ENCODE measurements at regions not wholly inside any gene's neighbourhood (a gene's known extent, or its start where the extent isn't known, plus 50 kb on each side); places are given as distances from the start of the nearest gene placed in this dataset.

GRCh38 chr10:104505521-104506042 lies 135.5 kb upstream of the SORCS3 start:
- DNase-seq (ENCODE audit: low read depth, low spot score) = no peak

DNA sequence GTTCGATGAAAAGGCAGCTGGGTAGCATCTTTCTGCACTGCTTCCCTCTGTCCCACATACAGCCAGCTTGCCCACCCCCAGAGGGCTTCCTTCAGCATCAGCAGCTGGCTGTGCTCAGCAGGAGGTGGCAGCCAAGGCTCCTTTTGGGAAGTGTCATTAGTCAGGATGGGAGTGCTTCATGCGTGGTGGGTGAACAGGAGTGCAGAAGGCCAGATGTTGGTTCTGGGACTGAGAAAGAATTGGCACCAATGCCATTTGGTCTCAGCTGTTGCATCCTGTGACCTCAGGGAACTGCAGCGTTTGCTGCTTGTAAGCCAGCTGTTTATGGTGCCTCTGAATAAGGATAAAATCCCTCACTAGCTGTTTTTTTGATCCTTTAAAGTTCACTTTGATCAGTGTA lies 131.1 kb upstream of the SORCS3 start:
- DNase-seq (ENCODE audit: low read depth, low spot score) = no peak

DNA sequence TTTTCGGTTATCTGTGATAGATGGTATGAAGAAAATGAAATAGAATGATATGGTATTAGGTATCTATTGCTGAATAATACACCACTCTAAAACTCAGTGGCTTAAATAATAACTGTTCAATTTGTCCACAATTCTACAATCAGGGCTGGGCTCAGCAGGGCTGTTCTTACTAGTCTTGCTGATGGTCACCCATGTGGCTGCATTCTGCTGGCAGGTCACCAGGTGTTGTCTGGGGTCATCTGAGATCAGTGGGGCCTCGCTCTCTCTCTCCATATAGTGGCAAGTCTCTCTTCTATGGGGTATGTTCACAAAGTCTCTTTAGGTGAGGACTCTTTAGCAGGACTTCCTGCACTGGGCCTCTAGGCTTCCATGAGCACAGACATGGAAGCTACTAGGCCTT lies 130.4 kb upstream of the SORCS3 start:
- DNase-seq (ENCODE audit: low read depth, low spot score) = no peak

GRCh38 chr10:104512800-104513199 lies 128.3 kb upstream of the SORCS3 start:
- no peak for DNase-seq (ENCODE audit: low read depth, low spot score)

- no peak for DNase-seq (ENCODE audit: low read depth, low spot score)
Measured at GRCh38 chr10:104515678-104516199, 125.4 kb upstream of the SORCS3 start.

DNA sequence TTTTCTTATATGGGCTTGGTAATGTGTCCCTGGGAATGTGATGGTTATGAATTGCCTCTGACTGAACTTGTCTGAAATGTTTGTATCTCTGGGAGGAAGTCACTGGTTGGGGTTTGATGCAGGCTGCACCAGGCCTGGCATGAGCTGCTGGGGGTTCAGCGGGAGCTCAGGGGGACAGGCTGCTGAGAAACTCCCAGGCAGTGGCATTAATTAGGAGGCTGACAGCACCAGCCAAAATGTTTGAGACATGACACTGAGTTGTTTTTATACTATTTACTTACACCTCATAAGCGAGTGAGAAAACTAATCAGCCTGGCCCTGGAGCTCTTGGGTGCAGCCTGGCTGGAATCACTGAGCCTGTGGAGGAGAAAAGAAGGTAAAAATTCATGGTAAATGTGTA lies 124.1 kb upstream of the SORCS3 start:
- no peak for DNase-seq (ENCODE audit: low read depth, low spot score)

DNA sequence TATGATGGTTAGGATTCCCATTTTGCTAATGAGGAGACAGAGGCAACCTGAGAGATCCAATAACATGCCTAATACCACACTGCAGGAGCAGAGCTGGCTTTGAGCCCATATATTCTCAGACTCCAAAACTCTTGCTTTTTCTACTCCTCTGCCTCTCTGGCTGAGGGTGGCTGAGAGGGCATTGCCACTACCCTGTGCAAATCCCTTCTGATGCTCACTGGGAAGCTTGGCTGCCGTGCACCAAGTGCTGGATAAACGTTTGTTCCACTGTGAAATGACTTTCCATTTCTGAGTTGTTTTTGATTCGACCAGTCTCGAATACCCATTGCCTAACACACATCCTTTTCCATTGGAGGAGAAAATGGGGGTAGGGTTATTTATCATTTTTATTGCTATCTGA lies 123.1 kb upstream of the SORCS3 start:
- DNase-seq (ENCODE audit: low read depth, low spot score) = no peak

- DNase-seq (ENCODE audit: low read depth, low spot score) = no peak
Measured at GRCh38 chr10:104518891-104519290, 122.2 kb upstream of the SORCS3 start.

GRCh38 chr10:104520653-104521052 lies 120.4 kb upstream of the SORCS3 start:
- no peak for DNase-seq (ENCODE audit: low read depth, low spot score)

GRCh38 chr10:104521901-104522694 lies 119.0 kb upstream of the SORCS3 start:
- DNase-seq (ENCODE audit: low read depth, low spot score) = no peak

DNA sequence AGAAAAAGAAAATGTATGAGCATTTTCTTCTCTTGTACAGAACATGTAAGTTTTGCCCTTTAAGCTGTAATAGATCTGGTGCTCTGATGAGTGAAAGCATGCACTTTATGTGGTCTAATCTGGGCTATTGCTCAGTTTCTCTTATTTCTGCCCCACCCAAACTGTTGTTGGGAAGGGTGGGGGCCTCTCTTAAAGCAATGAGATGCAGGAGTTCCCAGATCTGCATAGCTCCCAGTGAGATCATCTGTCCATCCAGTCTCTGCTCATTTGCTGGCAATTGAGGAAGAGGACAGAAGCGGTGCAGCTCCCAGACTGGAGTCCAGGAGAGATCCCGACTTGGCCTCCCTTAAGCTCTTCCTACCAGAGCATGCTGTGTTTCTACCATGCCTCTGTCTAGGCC lies 114.9 kb upstream of the SORCS3 start:
- no peak for DNase-seq (ENCODE audit: low read depth, low spot score)

DNA sequence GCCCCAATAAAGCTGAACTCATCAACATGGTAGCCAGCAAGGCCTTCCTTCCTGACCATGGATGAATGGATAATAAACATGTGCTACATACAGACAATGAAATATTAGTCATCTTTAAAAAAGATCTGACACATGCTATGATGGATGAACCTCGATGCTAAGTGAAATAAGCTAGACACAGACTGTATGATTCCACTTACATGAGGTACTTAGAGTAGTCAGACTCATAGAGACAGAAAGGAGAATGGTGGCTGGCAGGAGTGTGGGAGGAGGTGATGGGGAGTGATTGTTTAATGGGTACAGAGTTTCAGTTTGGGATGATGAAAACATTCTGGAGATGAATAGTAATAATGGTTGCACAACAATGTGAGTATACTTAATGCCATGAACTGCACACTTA lies 114.1 kb upstream of the SORCS3 start:
- no peak for DNase-seq (ENCODE audit: low read depth, low spot score)

DNA sequence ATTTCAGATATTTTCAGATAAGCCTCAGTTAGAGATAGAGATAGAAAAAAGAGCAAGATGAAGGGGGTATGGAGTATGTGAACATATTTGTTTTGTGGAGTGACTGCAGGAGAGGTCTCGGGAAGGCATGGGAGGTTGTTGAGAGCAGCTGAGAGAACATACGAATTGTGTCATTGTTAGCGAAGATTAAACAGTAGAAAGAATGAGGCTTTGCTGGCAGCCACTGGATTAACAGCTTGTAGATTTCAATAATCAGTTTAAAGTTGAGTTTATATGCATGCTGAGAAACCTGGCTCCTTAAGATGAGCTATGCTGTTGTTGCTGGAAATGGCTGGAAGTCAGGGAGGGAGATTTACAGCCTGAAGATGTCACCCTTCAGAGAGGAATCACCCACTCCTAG lies 100.9 kb upstream of the SORCS3 start:
- DNase-seq (ENCODE audit: low read depth, low spot score) = no peak

DNA sequence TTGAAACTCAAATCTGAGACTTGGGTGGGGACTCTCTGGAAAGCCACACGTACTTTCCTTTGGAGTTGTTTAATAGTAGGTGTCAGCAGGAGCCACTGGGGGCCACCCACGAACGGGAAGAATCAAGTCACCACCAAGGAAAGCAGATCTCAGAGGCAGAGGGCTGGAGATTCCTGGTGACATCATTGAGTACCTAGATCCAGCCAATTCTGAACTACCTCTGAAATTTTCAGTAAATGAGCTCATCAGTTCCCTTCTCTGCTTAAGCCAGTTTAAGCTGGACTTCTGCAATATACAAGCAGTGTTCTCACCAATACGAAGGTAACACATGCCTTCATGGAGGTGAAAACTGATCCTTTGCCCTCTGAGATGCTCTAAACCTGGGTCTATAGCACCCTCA lies 99.3 kb upstream of the SORCS3 start:
- DNase-seq (ENCODE audit: low read depth, low spot score) = no peak

- no peak for DNase-seq (ENCODE audit: low read depth, low spot score)
Measured at GRCh38 chr10:104546336-104546735, 94.8 kb upstream of the SORCS3 start.

GRCh38 chr10:104546756-104547155 lies 94.3 kb upstream of the SORCS3 start:
- no peak for DNase-seq (ENCODE audit: low read depth, low spot score)

DNA sequence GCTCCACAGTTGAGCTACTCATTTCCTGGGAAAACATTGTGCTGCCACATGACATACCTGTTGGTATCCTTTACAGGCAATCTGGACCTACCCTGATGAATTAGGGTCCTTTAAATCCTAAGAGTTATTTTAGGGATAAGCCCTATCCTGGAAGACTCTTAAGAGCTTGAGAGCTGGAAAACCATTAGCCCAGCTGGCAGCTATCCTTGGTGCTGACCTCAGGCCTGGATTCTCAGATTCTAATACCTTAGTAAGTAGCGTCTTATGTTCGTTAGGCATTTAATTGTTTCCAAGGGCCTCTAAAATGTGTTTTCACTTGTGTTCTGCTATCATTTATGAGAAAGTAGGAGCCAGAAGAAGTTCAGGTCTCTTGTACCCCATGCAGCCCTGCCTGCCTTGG lies 93.0 kb upstream of the SORCS3 start:
- DNase-seq (ENCODE audit: low read depth, low spot score) = no peak

DNA sequence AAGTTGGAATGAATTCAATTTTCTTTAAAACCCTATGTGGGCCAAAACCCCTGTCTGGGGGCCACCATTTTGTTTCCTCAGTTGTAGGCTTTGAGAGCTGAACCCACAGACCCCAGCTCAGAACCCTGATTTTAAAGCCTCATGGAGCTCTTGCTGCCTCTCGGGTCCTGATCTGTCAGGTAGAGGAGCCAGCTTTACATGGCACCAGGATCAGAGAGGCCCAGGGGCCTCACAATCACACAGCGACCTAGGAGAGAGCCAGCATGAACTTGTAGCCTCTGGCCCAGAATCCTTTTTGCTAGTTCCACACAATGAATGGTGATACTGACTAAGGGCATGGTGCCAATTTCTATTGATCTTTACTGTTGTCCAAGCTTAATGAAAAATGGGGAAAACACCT lies 84.3 kb upstream of the SORCS3 start:
- no peak for DNase-seq (ENCODE audit: low read depth, low spot score)

GRCh38 chr10:104557966-104558365 lies 83.1 kb upstream of the SORCS3 start:
- DNase-seq (ENCODE audit: low read depth, low spot score) = no peak

DNA sequence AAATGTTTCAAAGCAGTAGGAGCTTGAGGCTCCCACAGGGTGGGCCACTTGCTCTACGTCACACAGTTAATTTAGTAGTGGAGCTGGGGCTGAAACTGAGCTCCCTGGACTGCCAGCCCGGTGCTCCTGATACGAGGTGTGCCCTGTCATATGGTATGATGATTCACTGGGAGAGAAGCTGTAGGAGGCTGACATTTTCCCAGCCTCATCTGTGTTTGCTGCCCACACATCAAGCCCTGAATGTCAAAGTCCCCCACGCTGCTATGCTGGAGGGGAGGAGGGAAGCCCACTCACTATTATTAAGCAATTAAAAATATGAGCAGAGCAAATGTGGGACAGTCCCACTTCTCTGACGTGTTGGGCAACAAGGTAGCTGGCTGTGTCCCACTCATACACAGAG lies 81.2 kb upstream of the SORCS3 start:
- no peak for DNase-seq (ENCODE audit: low read depth, low spot score)

DNA sequence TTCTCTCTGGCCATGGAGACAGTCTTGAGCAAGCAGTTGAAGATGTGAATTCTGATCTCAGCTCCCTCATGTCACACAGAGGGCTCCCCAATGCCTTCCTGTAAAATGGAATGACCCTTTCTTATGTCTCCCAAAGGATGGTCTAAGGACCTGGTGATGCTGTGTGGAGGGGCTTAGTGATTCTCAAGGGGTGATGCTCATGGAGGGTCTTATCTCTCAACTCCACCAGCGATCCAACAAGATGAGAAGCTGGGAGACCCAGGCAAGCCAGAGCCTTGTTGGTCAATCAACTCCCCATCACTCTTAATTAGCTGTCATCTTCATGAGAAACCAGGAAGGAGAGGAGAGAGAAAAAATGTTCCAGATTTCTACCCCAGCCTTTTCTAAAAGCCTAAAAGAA lies 78.0 kb upstream of the SORCS3 start:
- DNase-seq (ENCODE audit: low read depth, low spot score) = no peak

GRCh38 chr10:104563548-104563947 lies 77.5 kb upstream of the SORCS3 start:
- no peak for DNase-seq (ENCODE audit: low read depth, low spot score)

- DNase-seq (ENCODE audit: low read depth, low spot score) = no peak
Measured at GRCh38 chr10:104574427-104574826, 66.7 kb upstream of the SORCS3 start.

DNA sequence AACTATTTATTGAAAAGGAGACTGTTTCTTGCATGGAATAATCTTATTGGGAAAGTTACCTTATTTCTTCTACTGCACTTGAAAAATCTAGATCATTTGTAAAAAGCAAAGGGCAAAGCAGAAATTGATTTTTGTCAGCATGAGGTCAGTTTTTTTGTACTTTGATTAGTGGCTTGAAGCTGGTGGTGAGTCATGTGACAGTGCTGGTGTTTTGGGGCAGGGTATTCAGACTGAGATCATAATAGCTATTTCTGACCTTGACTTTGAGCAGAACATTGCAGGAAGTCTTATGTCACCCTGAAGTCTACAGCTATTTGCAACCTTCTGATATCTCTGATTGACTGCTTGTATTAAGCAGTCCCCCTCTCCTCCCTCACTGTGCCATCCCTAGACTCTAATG lies 66.3 kb upstream of the SORCS3 start:
- no peak for DNase-seq (ENCODE audit: low read depth, low spot score)
